ENCODE measurements at regions not wholly inside any gene's neighbourhood (a gene's known extent, or its start where the extent isn't known, plus 50 kb on each side); places are given as distances from the start of the nearest gene placed in this dataset.

- WGBS, 2 experiments (ENCODE audit: insufficient coverage in 1 of 2, insufficient read length in 1 of 2) = 48 to 80% methylated on average over 1 to 3 of the region's 3 CpGs
Measured at GRCh38 chr15:100807028-100807427, 72.6 kb upstream of the ALDH1A3 start.

DNA sequence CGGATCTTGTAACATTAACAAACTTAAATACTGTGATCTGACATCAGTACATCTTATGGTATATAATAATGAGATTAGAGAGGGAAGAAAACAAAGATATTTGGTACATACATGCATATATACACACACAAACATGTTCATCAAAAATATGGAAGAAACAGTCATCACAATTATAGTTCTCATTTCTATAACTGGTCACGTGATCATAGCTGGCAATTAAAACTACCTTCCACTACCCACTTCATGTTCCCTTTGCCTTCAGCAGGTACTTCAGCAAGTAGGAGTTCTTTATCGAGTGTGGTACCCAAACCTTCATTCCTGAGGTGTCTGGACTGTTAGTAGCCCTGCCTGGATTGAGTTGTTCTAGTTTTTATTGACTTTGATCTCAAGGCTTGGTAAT is 70.9 kb upstream of the ALDH1A3 start:
- Histone ChIP-seq H3K4me1 (ENCODE audit: control insufficient read depth, insufficient read depth, low read length) (no peaks in the 10 kb centered on the region), H3K9ac (ENCODE audit: extremely low read depth, low read length, poor library complexity, severe bottlenecking) (no peak overlapping the region), H3K9me3 (ENCODE audit: control insufficient read depth, low read length) (no peaks in the 10 kb centered on the region), H3K27me3 (ENCODE audit: control insufficient read depth, insufficient read depth, low read length, poor library complexity, severe bottlenecking) (no peaks in the 10 kb centered on the region), H3K27ac (ENCODE audit: low read depth, low read length) (no peak overlapping the region), H3K36me3 (ENCODE audit: control insufficient read depth, insufficient read depth, low read length) (no peaks in the 10 kb centered on the region), H3K4me3 (ENCODE audit: low read length) (no peak overlapping the region)
- Mint-ChIP-seq H3K27ac (no peak overlapping the region), H3K27me3 (ENCODE audit: insufficient read depth) (peaks cover under 1% of the 10 kb centered on the region), H3K4me3 (no peak overlapping the region), H3K36me3 (ENCODE audit: low read depth) (no peaks in the 10 kb centered on the region), H3K4me1 (no peaks in the 10 kb centered on the region), H3K9me3 (peaks cover under 1% of the 10 kb centered on the region)
- no peak for DNase-seq
- TF ChIP-seq, protein P1, sequence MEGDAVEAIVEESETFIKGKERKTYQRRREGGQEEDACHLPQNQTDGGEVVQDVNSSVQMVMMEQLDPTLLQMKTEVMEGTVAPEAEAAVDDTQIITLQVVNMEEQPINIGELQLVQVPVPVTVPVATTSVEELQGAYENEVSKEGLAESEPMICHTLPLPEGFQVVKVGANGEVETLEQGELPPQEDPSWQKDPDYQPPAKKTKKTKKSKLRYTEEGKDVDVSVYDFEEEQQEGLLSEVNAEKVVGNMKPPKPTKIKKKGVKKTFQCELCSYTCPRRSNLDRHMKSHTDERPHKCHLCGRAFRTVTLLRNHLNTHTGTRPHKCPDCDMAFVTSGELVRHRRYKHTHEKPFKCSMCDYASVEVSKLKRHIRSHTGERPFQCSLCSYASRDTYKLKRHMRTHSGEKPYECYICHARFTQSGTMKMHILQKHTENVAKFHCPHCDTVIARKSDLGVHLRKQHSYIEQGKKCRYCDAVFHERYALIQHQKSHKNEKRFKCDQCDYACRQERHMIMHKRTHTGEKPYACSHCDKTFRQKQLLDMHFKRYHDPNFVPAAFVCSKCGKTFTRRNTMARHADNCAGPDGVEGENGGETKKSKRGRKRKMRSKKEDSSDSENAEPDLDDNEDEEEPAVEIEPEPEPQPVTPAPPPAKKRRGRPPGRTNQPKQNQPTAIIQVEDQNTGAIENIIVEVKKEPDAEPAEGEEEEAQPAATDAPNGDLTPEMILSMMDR (conservative IDR thresholded peaks at IDR 0.05) = no peak
- WGBS, 2 experiments (ENCODE audit: insufficient coverage in 1 of 2, insufficient read length in 1 of 2) = 74 to 84% methylated on average over 2 to 3 of the region's 3 CpGs

More at GRCh38 chr15:100807028-100807427, 72.6 kb upstream of the ALDH1A3 start:
- H3K27me3 ChIP-seq (ENCODE audit: control insufficient read depth, insufficient read depth, low read length, poor library complexity, severe bottlenecking) = no peaks in the 10 kb centered on the region
- no peaks in the 10 kb centered on the region for H3K9me3 ChIP-seq (ENCODE audit: control insufficient read depth, low read length)
- H3K4me3 ChIP-seq (ENCODE audit: low read length) = no peak overlapping the region
- H3K36me3 ChIP-seq (ENCODE audit: control insufficient read depth, insufficient read depth, low read length) = no peaks in the 10 kb centered on the region
- no peak overlapping the region for H3K9ac ChIP-seq (ENCODE audit: extremely low read depth, low read length, poor library complexity, severe bottlenecking)
- no peaks in the 10 kb centered on the region for H3K4me1 Mint-ChIP-seq
- H3K36me3 Mint-ChIP-seq (ENCODE audit: low read depth) = no peaks in the 10 kb centered on the region
- TF ChIP-seq, protein P1 (conservative IDR thresholded peaks at IDR 0.05) = no peak
- no peaks in the 10 kb centered on the region for H3K4me1 ChIP-seq (ENCODE audit: control insufficient read depth, insufficient read depth, low read length)
- H3K9me3 Mint-ChIP-seq = no peaks in the 10 kb centered on the region
- DNase-seq = no peak
- H3K27me3 Mint-ChIP-seq (ENCODE audit: insufficient read depth) = no peaks in the 10 kb centered on the region
- no peak overlapping the region for H3K27ac Mint-ChIP-seq
- no peak overlapping the region for H3K4me3 Mint-ChIP-seq
- no peak overlapping the region for H3K27ac ChIP-seq (ENCODE audit: low read depth, low read length)

GRCh38 chr15:100809151-100809550 is 70.5 kb upstream of the ALDH1A3 start:
- TF ChIP-seq, protein P1 (conservative IDR thresholded peaks at IDR 0.05) = no peak
- Histone ChIP-seq H3K4me3 (ENCODE audit: low read length) (no peak overlapping the region), H3K36me3 (ENCODE audit: control insufficient read depth, insufficient read depth, low read length) (no peaks in the 10 kb centered on the region), H3K9ac (ENCODE audit: extremely low read depth, low read length, poor library complexity, severe bottlenecking) (no peak overlapping the region), H3K9me3 (ENCODE audit: control insufficient read depth, low read length) (no peaks in the 10 kb centered on the region), H3K27me3 (ENCODE audit: control insufficient read depth, insufficient read depth, low read length, poor library complexity, severe bottlenecking) (no peaks in the 10 kb centered on the region), H3K4me1 (ENCODE audit: control insufficient read depth, insufficient read depth, low read length) (no peaks in the 10 kb centered on the region), H3K27ac (ENCODE audit: low read depth, low read length) (no peak overlapping the region)
- no peaks in the 10 kb centered on the region for H3K4me1 Mint-ChIP-seq
- no peak for DNase-seq
- no peak overlapping the region for H3K4me3 Mint-ChIP-seq
- no peaks in the 10 kb centered on the region for H3K36me3 Mint-ChIP-seq (ENCODE audit: low read depth)
- no peak overlapping the region for H3K27ac Mint-ChIP-seq
- H3K27me3 Mint-ChIP-seq (ENCODE audit: insufficient read depth) = peaks cover 2% of the 10 kb centered on the region
- peaks cover 4% of the 10 kb centered on the region for H3K9me3 Mint-ChIP-seq
